Activated T-helper 1 cell treated with Interleukin-2 at 50 U/mL for 16 hours (primary cell): ENCODE measurements at regions not wholly inside any gene's neighbourhood (a gene's known extent, or its start where the extent isn't known, plus 50 kb on each side); places are given as distances from the start of the nearest gene placed in this dataset.
"Not testable (repeated sequence)": the region's sequence is repeated elsewhere in the genome, so short reads cannot be mapped to it uniquely, and the experiment has no call there.

ENCODE experiments used
- DNase-seq: peaks from one replicate; pipeline ENCODE4 v3.0.0-alpha.2; 2020; ENCODE audit warnings: low read depth

DNA sequence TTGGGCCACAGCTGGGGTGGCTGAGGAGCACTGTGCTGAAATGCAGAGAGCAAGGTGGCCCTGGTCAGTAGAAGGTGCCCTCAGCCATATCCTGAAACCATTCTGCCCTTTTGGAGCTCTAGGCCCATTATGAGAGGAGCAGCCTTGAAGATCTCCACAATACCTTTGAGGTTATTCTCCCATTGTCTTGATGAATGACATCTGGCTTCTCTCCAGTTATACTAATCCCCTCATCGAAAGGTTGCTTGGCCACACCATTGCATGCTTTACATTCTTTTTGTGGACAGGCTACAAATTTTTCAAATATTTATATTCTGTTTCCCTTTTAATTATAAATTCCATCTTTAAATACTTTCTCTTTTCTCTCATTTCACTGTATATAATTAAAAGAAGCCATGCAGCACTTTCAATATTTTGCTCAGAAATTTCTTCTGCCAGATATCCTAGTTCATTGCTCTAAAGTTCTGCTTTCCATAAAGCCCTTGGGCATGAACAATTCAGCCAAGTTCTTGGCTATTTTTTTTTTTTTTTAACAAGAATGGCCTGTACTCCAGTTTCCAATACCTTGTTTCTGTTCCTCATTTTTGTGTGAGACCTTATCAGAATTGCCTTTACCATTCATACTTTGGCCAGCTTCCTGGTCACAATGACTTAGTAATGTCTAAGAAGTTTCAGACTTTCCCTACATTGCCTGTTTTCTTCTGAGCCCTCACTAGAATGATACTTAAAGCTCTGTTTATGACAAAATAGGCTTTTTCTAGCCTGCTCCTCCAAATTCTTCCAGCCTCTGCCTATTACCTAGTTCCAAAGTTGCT lies 138.9 kb upstream of the SGO1 start:
- no peak for DNase-seq

DNA sequence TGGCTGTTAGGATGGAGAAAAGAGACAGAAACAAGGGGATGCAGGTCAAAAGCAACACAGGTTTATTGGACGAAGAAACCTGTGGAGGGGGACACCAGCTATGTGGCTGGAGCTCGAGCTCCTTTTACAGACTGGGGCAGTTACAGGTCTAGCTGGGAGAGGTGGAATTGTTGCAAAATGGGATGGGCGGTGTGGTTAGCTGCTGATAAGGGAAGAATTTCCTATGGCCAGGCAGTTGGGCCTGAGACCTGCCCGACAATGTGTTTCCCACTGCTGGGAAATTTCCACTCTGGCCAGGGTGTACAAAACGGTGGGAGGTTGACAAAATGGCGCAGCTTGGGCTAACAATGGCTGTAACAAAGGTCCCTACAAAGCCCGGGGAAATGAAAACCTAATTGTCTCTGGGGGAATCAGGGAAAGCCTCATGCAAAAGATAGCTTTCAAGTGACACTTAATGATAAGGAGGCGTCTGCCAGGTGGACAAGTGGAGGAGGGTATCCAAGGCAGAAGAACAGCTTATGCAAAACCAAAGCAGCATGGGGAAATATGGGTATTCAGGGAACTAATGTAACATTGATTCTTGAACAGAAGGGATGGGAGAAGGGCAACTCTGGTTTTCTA lies 137.4 kb upstream of the SGO1 start:
- DNase-seq = no peak

DNA sequence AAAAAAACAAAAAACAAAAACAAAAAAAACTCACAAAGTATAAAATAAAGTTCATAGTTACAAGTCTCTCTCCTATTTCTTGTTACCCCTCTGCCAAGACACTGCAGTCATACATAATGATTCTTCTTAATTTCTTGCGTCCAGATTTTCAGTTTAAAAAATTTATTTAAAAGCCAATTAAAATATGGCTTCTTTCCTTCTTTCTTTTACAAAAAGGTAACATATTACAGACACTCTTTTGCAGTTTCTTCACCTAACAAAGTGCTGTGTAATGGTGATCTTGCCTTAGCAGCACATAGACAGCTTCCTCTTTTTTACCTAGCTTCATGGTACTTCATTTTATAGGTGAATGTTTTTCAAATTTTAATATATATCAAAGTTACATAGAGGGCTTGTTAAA lies 136.1 kb upstream of the SGO1 start:
- DNase-seq = no peak

DNA sequence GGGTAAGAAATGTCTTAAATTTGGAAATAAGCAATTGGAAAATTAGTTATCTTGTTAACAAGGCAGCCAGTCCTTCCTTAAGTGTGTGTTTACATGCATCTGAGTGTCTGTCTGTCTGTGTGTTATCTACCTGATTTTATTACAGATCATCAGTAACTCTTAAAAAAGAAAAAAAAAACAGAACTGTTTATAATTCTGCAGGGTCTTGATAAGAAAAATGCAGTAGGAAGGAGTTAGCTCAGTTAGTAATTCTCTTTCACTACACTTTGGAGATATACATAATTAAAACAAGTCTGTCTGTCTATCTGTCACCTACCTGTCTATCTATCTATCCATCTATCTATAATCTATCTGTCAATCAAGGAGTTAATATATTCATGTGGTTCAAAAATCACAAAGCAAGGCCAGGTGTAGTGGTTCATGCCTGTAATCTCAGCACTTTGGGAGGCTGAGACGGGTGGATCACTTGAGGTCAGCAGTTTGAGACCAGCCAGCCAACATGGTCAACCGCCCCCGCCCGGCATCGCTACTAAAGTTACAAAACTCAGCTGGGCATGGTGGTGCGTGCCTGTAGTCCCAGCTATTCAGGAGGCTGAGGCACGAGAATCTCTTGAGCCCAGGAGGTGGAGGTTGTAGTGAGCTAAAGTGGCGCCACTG lies 135.5 kb upstream of the SGO1 start:
- DNase-seq = no peak

DNA sequence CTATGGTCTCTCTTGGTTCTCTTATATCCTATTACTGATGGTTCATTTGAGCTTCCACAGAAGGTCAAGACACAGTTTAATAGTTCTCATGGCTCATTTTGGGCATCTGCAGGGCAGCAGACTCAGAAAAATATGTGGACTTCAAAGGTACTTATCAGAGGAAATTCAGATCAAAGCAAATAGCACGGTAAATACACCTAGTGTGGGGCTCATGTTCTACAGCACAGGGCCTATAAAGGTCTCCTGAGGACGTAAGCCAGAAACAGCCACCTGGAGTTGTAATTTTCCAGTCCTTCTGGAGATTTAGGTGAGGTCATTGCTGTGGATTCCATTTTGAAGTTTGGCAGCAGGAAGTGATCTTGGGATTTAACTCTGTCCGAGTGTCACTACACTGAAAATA lies 134.5 kb upstream of the SGO1 start:
- no peak for DNase-seq

DNA sequence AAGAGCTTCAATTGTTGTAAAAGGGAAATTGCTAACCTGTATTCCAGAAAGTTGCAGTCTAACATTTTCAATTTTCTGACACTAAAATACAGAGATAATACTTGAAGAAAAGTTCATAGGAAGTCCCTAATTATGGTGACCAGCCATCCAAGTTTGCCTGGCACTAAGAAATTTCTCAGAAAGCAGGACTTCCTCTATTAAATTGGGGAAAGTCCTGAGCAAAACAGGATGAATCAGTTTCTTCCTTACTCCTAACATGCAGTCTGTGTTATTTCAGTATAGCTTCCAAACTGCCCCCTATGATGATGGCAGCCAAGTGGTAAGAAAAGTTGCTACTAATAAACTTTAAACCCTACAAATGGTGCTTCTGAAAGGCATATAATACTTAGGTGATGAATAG lies 133.5 kb upstream of the SGO1 start:
- no peak for DNase-seq

DNA sequence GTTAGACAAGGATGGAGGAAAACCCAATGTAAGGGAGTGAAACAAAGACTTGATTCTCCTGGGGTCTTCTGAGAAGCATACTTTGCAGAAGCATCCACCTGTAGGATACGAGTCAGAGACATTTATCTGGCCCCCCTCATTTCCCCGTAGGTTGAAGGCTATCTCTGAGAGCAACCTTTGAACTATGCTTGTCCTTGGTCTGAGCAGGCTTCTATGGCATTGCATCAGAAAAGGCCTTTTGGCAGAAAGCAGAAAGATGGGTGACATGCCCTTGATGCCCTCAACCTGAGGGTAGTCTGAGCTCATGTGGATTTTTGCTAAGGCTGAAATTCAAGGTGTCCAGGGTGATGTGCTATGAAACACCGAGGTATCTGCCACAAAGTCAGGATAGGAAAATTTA lies 131.6 kb upstream of the SGO1 start:
- DNase-seq = no peak

DNA sequence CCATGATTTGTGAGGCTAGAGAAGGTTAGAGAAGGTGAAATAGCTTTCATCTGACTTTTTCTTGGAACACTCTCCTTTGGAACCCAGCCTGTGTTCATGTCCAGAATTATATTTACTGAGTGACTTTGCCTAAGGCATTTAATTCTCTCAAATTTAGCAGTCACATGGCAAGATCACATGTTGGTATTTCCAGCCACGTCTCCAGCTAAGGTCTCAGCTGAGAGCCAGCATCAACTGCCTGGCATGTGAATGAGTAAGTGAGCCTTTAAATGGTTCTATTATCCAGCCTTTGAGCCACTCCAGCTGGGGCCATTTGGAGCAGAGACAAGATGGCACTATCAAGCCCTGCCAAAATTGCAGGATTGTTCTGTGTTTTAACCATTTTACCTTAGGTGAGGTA lies 130.2 kb upstream of the SGO1 start:
- no peak for DNase-seq

DNA sequence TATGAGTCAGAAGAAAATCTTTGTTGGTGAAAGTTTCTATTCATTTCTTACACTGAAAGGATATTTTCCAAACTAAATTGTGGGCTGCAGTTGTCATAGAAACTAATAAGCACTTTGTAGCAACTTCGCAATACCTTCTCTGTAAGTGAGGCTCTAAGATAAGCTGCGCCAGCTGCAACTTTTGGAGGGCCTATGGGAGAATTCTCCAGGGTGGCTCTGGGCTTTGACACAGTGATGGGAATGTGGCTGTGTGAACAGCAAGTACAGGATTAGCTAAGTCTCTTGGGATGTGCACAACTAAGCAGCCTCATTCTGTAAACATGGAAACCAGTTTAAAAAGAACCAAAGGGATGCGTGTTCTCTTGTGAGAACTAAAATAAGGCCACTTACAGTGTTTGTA lies 124.6 kb upstream of the SGO1 start:
- no peak for DNase-seq

DNA sequence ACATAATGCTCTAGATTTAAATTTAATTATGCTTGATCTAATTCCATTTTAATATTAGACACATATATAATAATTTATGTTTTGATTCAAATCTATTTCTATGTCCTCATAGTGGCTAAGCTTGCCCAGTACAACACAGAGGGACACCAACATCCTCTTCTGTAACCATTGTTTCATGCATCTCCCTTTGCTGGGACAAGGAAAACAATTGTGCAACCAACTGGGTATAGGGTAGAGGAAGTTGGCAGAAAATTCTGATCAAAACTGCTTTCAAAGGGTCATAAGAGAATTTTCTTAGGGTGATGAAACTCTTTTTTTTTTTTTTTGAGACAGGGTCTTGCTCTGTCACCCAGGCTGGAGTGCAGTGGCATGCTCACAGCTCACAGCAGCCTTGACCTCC lies 121.4 kb upstream of the SGO1 start:
- no peak for DNase-seq

DNA sequence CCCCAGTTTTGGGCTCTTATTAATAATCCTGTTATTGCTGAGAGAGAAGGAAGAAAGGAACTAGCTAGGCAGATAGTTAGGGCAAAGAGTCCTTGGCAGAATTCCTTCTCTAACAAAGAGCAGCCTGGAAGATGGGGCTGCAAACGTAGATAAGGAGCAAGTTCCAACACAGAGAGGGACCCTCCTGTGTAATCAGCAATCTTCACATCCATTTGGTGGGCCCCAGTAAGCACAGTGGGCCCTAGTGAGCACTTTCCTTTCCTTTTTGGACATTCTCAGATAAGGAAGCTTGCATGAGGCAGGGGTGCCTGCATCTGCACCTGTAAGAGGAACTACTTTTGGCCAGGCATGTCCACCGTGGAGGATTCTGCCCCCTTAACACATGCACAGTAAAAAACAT lies 119.6 kb upstream of the SGO1 start:
- DNase-seq = no peak

DNA sequence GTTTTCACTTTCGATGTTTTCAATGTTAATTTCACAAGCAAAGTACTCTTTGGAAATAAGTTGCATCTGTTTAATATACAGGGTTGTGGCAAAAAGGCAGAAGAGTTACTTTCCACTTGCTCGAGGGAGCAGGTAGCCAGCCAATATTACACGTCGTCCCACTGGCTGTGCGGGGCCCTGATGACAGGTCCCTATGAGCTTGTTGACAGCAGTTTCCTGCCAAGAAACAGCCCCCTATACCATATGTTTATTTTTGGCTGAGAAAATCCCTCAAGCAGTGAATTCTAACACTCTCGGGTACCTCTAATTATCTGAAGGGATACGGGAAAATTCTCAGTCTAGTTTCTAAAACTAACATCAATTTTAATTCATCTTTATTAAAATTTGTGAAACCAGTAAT lies 116.8 kb upstream of the SGO1 start:
- no peak for DNase-seq

DNA sequence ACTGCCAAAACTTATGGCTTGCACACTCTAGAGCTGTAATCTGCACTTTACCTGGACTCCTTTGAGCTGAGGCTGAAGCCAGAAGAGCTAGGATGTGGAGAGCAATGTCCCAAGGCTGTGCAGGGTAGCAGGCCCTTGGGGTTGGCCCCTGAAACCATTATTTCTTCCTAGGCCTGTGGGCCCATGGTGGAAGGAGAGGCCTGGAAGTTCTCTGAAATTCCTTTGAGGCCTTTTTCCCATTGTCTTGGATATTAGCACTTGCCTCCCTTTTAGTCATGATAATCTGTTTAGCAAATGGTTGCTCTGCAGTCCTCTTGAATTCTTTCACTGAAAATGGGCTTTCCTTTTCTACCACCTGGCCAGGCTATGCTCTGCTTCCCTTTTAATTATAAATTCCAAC lies 102.0 kb upstream of the SGO1 start:
- no peak for DNase-seq

DNA sequence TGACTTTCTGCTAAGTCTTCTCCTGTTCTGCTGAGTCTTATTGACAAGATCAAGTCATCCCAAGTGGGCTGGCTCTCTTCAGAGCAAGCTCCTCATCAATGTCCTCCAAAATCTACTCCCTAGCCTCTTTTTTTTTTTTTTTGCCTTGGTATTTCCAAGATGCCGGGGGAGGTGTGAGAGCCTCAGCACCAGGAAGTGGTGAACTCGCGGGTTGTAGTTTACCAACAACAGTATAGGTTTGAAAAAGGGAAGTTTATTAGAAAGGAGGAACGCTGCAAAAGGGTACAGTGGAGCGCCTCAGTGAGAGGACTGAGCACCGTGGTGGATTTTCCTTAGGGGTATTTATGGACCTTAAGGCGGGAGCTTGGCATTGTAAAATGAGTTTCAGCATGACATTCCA lies 94.3 kb upstream of the SGO1 start:
- DNase-seq = no peak

DNA sequence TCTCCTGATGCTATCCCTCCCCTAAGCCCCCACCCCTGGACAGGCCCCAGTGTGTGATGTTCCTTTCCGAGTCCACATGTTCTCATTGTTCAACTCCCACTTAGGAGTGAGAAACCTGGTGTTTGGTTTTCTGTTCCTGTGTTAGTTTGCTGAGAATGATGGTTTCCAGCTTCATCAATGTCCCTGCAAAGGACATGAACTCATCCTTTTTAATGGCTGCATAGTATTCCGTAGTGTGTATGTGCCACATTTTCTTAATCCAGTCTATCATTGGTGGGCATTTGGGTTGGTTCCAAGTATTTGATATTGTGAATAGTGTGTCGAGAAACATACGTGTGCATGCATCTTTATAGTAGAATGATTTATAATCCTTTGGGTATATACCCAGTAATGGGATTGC lies 80.0 kb upstream of the SGO1 start:
- DNase-seq = not testable (repeated sequence)

DNA sequence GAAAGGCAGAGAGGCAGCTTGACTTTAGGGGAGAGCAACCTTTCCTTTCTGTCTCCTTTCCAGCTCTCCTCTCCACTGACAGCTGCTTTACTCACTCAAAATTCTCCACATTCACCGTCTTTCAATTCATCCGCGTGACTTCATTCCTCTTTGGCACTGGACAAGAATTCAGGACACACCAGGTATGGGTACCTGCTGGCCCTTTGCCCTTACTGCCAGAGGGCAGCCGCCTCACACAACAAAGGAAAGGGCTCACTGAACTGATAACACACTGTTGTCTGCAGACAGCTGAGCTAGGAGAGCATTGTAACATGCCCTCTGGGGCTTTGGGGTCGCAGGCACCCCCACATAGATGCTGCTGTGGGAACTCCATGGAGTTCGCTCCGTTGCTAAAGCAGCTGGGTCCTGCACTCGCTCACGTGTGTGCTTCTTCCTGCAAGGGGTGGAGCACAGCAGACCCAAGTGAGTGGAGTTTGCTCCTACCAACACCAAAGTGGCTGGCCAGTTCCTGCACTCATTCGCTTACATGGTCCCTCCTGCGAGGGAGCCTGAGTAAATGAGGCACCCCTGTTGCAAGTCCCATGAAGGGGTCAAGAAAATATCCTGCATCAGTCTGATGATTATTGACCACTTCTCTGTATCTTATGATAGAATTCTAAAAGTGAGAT lies 79.0 kb upstream of the SGO1 start:
- no peak for DNase-seq

DNA sequence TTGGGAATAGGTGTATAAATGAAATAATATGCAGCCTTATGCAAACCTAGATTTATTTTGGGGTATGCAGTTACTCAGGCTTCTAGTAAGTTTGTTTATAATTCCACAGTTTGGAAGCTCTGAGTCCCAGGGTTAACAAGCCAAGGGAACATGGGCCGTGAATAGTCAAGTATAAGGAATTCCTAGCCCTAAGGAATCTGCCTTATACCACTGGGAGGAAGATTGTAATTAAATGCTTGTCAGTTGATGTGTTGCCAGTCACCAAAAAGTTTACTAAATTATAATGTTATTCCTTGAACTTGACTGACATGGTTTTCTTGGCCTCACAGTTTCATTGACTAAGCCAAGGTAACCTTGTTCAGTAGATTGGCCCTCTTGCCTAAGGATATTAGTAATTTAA lies 72.4 kb upstream of the SGO1 start:
- DNase-seq = no peak

DNA sequence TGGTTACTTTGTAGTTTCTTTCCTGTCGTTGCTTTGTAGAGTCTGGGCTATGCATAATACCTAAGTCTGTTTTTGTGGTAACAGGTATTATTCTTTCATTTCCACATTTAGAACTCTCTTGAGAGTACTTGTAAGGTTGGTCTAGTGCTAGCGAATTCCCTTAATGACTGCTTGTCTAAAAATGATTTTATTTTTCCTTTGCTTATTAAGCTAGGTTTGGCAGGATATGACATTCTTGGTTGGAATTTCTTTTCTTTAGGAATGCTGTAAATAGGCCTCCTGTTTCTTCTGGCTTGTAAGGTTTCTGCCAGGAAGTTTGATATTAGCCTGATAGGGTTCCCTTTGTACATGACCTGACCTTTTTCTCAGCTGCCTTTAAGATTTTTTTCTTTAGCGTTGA lies 70.1 kb upstream of the SGO1 start:
- no peak for DNase-seq

DNA sequence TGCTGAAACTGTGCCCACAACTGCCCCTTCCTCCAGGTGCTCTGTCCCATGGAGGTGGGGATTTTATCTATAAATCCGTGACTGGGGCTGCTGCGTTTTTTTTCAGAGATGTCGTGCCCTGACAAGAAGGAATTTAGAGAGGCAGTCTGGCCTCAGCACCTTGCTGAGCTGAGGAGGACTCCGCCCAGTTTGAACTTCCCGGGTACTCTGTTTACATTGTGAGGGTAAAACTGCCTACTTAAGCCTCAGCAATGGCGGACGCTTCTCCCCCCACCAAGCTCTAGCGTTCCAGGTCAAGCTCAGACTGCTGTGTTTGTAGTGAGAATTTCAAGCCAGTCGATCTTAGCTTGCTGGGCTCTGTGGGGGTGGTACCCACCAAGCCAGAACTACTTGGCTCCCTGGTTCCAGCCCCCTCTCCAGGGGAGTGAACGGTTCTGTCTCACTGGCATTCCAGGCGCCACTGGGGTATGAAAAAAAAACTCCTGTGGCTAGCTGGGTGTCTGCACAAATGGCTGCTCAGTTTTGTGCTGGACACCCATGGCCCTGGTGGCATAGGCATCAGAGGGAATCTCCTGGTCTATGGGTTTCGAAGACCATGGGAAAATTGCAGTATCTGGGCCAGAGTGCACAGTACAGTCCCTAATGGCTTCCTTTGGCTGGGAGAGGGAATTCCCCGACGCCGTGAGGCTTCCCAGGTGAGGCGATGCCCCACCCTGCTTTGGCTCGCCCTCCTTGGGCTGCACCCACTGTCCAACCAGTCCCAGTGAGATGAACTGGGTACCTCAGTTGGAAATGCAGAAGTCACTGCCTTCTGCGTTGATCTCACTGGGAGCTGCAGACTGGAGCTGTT lies 68.5 kb upstream of the SGO1 start:
- no peak for DNase-seq

DNA sequence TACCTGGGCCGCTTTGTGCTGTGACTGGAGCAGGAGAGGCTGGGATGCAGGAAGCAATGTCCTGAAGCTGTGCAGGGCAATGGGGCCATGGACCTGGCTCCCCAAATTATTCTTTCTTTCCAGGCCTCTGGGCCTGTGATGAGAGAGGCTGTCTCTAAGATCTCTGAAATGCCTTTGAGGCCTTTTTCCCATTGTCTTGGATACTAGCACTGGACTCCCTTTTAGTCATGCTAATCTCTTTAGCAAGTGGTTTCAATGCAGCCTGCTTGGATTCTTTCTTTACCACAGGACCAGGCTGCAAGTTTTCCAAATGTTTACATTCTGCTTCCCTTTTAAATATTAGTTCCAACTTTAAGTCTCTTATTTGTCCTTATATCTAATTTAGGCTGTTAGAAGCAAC lies 64.8 kb upstream of the SGO1 start:
- DNase-seq = no peak

DNA sequence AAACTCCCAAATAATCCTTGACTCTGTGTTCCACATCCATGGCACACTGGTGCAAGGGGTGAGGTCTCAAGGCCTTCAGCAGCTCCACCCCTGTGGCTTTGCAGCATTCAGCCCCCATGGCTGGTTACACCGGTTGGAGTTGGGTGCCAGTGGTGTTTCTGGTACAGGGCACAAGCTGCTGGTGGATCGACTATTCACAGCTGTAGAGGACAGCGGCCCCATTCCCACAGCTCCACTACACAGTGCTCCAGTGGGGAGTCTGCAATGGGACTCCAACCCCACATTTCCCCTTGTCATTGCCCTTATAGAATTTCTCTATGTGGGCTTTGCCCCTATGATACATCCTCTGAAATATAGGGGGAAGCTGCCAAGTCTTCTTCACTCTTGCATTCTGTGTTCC lies 64.3 kb upstream of the SGO1 start:
- no peak for DNase-seq

DNA sequence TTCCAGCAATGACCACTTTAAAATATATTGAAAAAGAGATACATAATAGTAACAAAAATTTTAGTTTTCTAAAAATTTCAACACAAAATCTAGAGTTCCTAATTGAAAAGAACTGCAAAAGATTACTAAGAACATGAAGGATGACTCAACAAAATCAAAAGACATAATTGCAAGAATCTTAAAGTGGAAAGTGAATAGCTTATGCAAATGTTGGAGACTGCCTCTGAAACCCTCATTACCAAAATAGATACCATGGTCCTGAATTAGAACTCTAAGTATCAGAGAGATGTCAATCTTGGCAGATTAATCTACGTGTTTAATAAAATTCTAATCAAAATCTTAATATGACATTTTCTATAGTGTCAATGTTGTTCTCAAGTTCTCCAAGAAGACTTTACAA lies 60.7 kb upstream of the SGO1 start:
- no peak for DNase-seq
